Ovary (tissue), 1 donor: ENCODE measurements at regions not wholly inside any gene's neighbourhood (a gene's known extent, or its start where the extent isn't known, plus 50 kb on each side); places are given as distances from the start of the nearest gene placed in this dataset.

Experiments
- EP300 ChIP-seq: sonication (generic); formaldehyde crosslinking; IDR thresholded peaks from one replicate; pipeline ENCODE4 v1.6.1; 2017; ENCODE audit warnings: antibody characterized with exemption
- POLR2A ChIP-seq: fragments of 450-650 bp; IDR thresholded peaks from one replicate; pipeline ENCODE4 v1.6.1; 2017; ENCODE audit warnings: antibody characterized with exemption, mild to moderate bottlenecking, moderate library complexity

- TF ChIP-seq POLR2A (no peak), EP300 (no peak)
Observed at GRCh38 chr2:234790380-234790779, 161.4 kb upstream of the SH3BP4 start.
